Large intestine (tissue), 3 donors: ENCODE measurements at regions not wholly inside any gene's neighbourhood (a gene's known extent, or its start where the extent isn't known, plus 50 kb on each side); places are given as distances from the start of the nearest gene placed in this dataset.

Experiments
- DNase-seq, 2 donors: peaks; one replicate each; pipeline versions ENCODE4 v3.0.0 to v3.0.0-alpha.2; 2013
- H3K27ac ChIP-seq: one replicate; pipeline ENCODE4 v1.5.1; 2013; ENCODE audit warnings: low read length
- H3K27me3 ChIP-seq: 2 replicates; pipeline ENCODE4 v1.6.1; 2013; ENCODE audit warnings: low read length; ENCODE audit not compliant: control insufficient read depth, insufficient read depth
- H3K36me3 ChIP-seq: 2 replicates; pipeline ENCODE4 v1.6.1; 2013; ENCODE audit warnings: low read length; ENCODE audit not compliant: control insufficient read depth, insufficient read depth
- H3K4me1 ChIP-seq: one replicate; pipeline ENCODE4 v1.6.1; 2013; ENCODE audit warnings: low read length; ENCODE audit not compliant: control insufficient read depth, insufficient read depth
- H3K4me3 ChIP-seq: one replicate; pipeline ENCODE4 v1.5.1; 2013; ENCODE audit warnings: low read length
- H3K9me3 ChIP-seq: one replicate; pipeline ENCODE4 v1.6.1; 2013; ENCODE audit warnings: mild to moderate bottlenecking, low read depth, low read length, moderate library complexity; ENCODE audit not compliant: control insufficient read depth
- WGBS: methylation state at CpG from one replicate; pipeline ENCODE4 v1.1.5; 2013; ENCODE audit warnings: low lambda C conversion rate; ENCODE audit not compliant: insufficient coverage; 5-methylcytosine and 5-hydroxymethylcytosine counted together

GRCh38 chr18:71998547-71999097, 545.5 kb downstream of the CBLN2 start:
- Histone ChIP-seq H3K9me3 (no peaks in the 10 kb centered on the region), H3K27ac (no peak overlapping the region), H3K27me3 (no peaks in the 10 kb centered on the region), H3K36me3 (no peaks in the 10 kb centered on the region), H3K4me1 (no peaks in the 10 kb centered on the region), H3K4me3 (no peak overlapping the region)
- WGBS: no CpG with 5 or more reads among the region's 4 CpGs
- peak; percentile 2 to 56 for DNase-seq

- H3K27ac ChIP-seq: no peak overlapping the region
- H3K4me3 ChIP-seq: no peak overlapping the region
- no peak for DNase-seq
- H3K9me3 ChIP-seq: no peaks in the 10 kb centered on the region
- no peaks in the 10 kb centered on the region for H3K27me3 ChIP-seq
- 100% methylated on average over 1 of the region's 1 CpG for WGBS
- no peaks in the 10 kb centered on the region for H3K4me1 ChIP-seq
- no peaks in the 10 kb centered on the region for H3K36me3 ChIP-seq
Observed at GRCh38 chr18:71995904-71996465, 548.2 kb downstream of the CBLN2 start.

GRCh38 chr18:71994273-71994672, 549.9 kb downstream of the CBLN2 start:
- no peaks in the 10 kb centered on the region for H3K4me1 ChIP-seq
- DNase-seq: no peak
- H3K9me3 ChIP-seq: no peaks in the 10 kb centered on the region
- no peak overlapping the region for H3K27ac ChIP-seq
- WGBS: no CpG with 5 or more reads among the region's 1 CpG
- no peaks in the 10 kb centered on the region for H3K27me3 ChIP-seq
- H3K4me3 ChIP-seq: no peak overlapping the region
- H3K36me3 ChIP-seq: no peaks in the 10 kb centered on the region

GRCh38 chr18:71989616-71990015, 554.5 kb downstream of the CBLN2 start:
- Histone ChIP-seq H3K4me1 (no peaks in the 10 kb centered on the region), H3K27ac (no peak overlapping the region), H3K27me3 (no peaks in the 10 kb centered on the region), H3K36me3 (no peaks in the 10 kb centered on the region), H3K9me3 (no peaks in the 10 kb centered on the region), H3K4me3 (no peak overlapping the region)
- no peak for DNase-seq
- WGBS: no CpG with 5 or more reads among the region's 1 CpG

- Histone ChIP-seq H3K27me3 (no peaks in the 10 kb centered on the region), H3K9me3 (no peaks in the 10 kb centered on the region), H3K27ac (no peak overlapping the region), H3K36me3 (no peaks in the 10 kb centered on the region), H3K4me3 (no peak overlapping the region), H3K4me1 (no peaks in the 10 kb centered on the region)
- DNase-seq: no peak
- WGBS: 100% methylated on average over 1 of the region's 2 CpGs
Observed at GRCh38 chr18:71986351-71987050, 557.6 kb downstream of the CBLN2 start.

GRCh38 chr18:71976744-71977143, 567.4 kb downstream of the CBLN2 start:
- no peak overlapping the region for H3K4me3 ChIP-seq
- no peaks in the 10 kb centered on the region for H3K27me3 ChIP-seq
- no peaks in the 10 kb centered on the region for H3K9me3 ChIP-seq
- no peak for DNase-seq
- 33% methylated on average over 1 of the region's 2 CpGs for WGBS
- H3K36me3 ChIP-seq: no peaks in the 10 kb centered on the region
- no peaks in the 10 kb centered on the region for H3K4me1 ChIP-seq
- no peak overlapping the region for H3K27ac ChIP-seq

- Histone ChIP-seq H3K4me3 (no peak overlapping the region), H3K9me3 (no peaks in the 10 kb centered on the region), H3K27me3 (no peaks in the 10 kb centered on the region)
Observed at GRCh38 chr18:71966791-71967190, 577.4 kb downstream of the CBLN2 start.

GRCh38 chr18:71958605-71959004, 585.5 kb downstream of the CBLN2 start:
- no peak overlapping the region for H3K27ac ChIP-seq
- DNase-seq: no peak
- H3K27me3 ChIP-seq: no peaks in the 10 kb centered on the region
- H3K4me1 ChIP-seq: no peaks in the 10 kb centered on the region
- WGBS: no CpG with 5 or more reads among the region's 2 CpGs
- no peaks in the 10 kb centered on the region for H3K9me3 ChIP-seq
- H3K4me3 ChIP-seq: no peak overlapping the region
- no peaks in the 10 kb centered on the region for H3K36me3 ChIP-seq

More at GRCh38 chr18:71966791-71967190, 577.4 kb downstream of the CBLN2 start:
- no peak overlapping the region for H3K27ac ChIP-seq
- DNase-seq: no peak
- no peaks in the 10 kb centered on the region for H3K36me3 ChIP-seq
- no peaks in the 10 kb centered on the region for H3K4me1 ChIP-seq

- Histone ChIP-seq H3K4me1 (no peaks in the 10 kb centered on the region), H3K27me3 (no peaks in the 10 kb centered on the region), H3K27ac (no peak overlapping the region), H3K4me3 (no peak overlapping the region), H3K9me3 (no peaks in the 10 kb centered on the region), H3K36me3 (no peaks in the 10 kb centered on the region)
- WGBS: 83% methylated on average over 2 of the region's 6 CpGs
- no peak for DNase-seq
Observed at GRCh38 chr18:71951001-71951400, 593.1 kb downstream of the CBLN2 start.

- no CpG with 5 or more reads among the region's 1 CpG for WGBS
- Histone ChIP-seq H3K36me3 (no peaks in the 10 kb centered on the region), H3K27ac (no peak overlapping the region), H3K9me3 (no peaks in the 10 kb centered on the region), H3K27me3 (no peaks in the 10 kb centered on the region), H3K4me1 (no peaks in the 10 kb centered on the region), H3K4me3 (no peak overlapping the region)
- DNase-seq: no peak
Observed at GRCh38 chr18:71942433-71942832, 601.7 kb downstream of the CBLN2 start.

- no peaks in the 10 kb centered on the region for H3K36me3 ChIP-seq
- H3K9me3 ChIP-seq: no peaks in the 10 kb centered on the region
Observed at GRCh38 chr18:71939483-71939882, 604.7 kb downstream of the CBLN2 start.

More at GRCh38 chr18:71939483-71939882, 604.7 kb downstream of the CBLN2 start:
- Histone ChIP-seq H3K27me3 (no peaks in the 10 kb centered on the region), H3K4me1 (no peaks in the 10 kb centered on the region), H3K27ac (no peak overlapping the region), H3K4me3 (no peak overlapping the region)
- DNase-seq: no peak
